VCaP (cell line): ENCODE measurements at regions not wholly inside any gene's neighbourhood (a gene's known extent, or its start where the extent isn't known, plus 50 kb on each side); places are given as distances from the start of the nearest gene placed in this dataset.
A peak's percentile ranks its signal among the peaks of the same experiment; 100 is the strongest.

ENCODE experiments used
- H3K27ac ChIP-seq: fragments of 450-650 bp; 2 replicates; pipeline ENCODE4 v1.5.1; 2017
- CTCF ChIP-seq: fragments of 450-650 bp; conservative IDR thresholded peaks from 2 replicates; pipeline ENCODE4 v1.5.1; 2017; ENCODE audit warnings: mild to moderate bottlenecking, moderate library complexity

DNA sequence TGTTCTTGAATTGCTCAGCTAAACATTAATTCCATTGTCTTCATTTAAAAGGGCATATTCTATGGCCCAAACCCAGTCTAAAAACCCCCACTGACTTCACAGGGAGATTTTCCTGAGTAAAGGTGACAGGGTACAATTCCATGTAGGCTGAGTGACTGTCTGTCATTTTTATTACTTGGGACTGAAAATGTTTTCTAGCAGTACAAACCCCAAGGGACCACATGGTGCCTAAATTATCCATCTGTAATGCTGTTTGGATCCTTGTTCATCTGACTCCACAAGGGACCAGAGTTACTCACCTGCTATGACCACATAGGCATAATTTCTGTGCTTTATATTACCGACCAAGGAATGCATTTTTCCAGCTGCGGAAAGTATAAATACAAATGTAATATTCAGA is 349.1 kb downstream of the ZNF608 start:
- no peak for TF ChIP-seq CTCF
- peak overlapping the region; percentile 43; the same call in 1 of the 2 replicates for H3K27ac ChIP-seq

DNA sequence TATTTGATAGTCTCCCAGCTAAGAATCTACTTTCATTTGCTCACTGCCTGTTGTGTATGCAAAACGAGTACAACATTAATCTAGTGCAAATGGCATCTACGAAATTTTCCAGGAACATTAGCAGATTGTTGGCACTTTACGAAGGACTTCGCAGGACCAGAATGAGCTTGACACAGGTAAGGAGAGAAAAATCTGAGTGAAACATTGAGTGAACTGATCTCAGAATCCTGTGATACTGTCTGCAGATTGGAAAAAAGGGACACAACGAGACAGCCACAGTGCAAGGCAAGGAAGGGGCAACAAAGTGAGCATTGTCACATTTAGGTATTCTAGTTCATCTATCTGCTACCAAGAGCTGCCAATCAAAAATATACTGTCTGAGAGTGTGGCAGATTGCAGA is 350.5 kb downstream of the ZNF608 start:
- no peak overlapping the region for H3K27ac ChIP-seq
- no peak for TF ChIP-seq CTCF

DNA sequence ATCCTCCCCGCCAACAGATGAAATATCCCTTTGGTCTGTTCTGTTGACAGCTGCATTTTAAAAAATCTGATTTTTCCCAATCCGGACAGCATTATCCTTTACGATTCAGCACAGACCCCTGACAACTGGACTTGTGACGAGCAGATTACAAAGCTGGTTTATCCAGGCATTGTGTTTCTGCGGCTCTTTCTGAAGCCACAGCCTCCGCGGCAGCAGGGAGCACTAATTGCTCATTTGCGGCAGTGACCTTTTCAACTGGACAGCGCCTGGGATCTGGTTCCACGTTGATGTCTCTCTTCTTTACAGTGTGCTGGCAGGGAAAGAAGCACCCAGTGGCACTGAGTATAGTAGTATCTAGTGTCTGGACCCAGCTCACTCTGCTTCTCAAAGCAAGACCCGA is 351.2 kb downstream of the ZNF608 start:
- no peak for TF ChIP-seq CTCF
- no peak overlapping the region for H3K27ac ChIP-seq

GRCh38 chr5:124394700-124395245 is 351.7 kb downstream of the ZNF608 start:
- no peak overlapping the region for H3K27ac ChIP-seq
- no peak for TF ChIP-seq CTCF

GRCh38 chr5:124393584-124394379 is 352.7 kb downstream of the ZNF608 start:
- peak overlapping the region; percentile 7; the same call in 1 of the 2 replicates for H3K27ac ChIP-seq
- no peak for TF ChIP-seq CTCF

GRCh38 chr5:124383693-124384092 is 362.7 kb downstream of the ZNF608 start:
- no peak for TF ChIP-seq CTCF
- no peak overlapping the region for H3K27ac ChIP-seq

DNA sequence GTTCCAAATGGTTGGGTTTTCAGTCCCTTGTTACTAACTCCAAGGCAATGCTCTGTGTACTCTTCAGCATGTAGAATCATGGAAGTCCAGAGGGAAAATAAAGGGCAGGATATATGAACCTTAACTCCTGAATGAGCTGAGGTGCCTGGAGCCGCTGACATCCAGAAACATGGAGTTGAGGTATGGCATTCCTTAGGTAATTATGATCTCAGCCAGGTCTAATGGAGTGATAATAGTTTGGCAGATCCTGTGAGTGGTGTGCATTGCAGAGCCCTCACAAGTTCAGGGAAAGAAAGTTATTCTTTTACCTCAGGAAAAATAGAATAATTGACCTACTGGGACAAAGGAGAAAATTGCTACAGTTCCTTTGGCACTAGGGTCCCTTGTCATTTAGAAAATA is 369.1 kb downstream of the ZNF608 start:
- no peak for TF ChIP-seq CTCF
- no peak overlapping the region for H3K27ac ChIP-seq
